Tibial artery (tissue), 4 donors: ENCODE measurements at regions not wholly inside any gene's neighbourhood (a gene's known extent, or its start where the extent isn't known, plus 50 kb on each side); places are given as distances from the start of the nearest gene placed in this dataset.

ENCODE experiments used
- DNase-seq, 2 donors: peaks; one replicate each; pipeline ENCODE4 v3.0.0-alpha.2; 2019
- H3K27ac ChIP-seq, 2 donors: fragments of 200-600 bp; sonication (generic) in 1 of 2; 1 replicate in 1 of 2; 2 replicates in 1 of 2; pipeline ENCODE4 v1.5.1; 2018 to 2019; ENCODE audit warnings: mild to moderate bottlenecking in 1 of 2
- H3K27me3 ChIP-seq, 2 donors: fragments of 200-600 bp; sonication (generic) in 1 of 2; one replicate each; pipeline versions ENCODE4 v1.5.1 to v1.6.0; 2016 to 2019
- H3K36me3 ChIP-seq, 3 donors: fragments of 200-600 bp; sonication (generic) in 2 of 3; one replicate each; pipeline ENCODE4 v1.5.1; 2016 to 2019; ENCODE audit warnings: mild to moderate bottlenecking in 2 of 3
- H3K4me1 ChIP-seq, 4 donors: fragments of 200-600 bp; sonication (generic) in 2 of 4; 1 replicate in 3 of 4; 2 replicates in 1 of 4; pipeline ENCODE4 v1.5.1; 2016 to 2019
- H3K4me3 ChIP-seq, 2 donors: fragments of 200-600 bp; sonication (generic) in 1 of 2; 1 replicate in 1 of 2; 2 replicates in 1 of 2; pipeline ENCODE4 v1.5.1; 2018 to 2019; ENCODE audit warnings: mild to moderate bottlenecking in 2 of 2
- H3K9me3 ChIP-seq, 3 donors: fragments of 200-600 bp; sonication (generic) in 1 of 3; one replicate each; pipeline ENCODE4 v1.5.1; 2016 to 2019
- CTCF ChIP-seq, 2 experiments: fragments of 200-600 bp in 1 of 2; fragments of 450-650 bp in 1 of 2; IDR thresholded peaks; one replicate each; pipeline ENCODE4 v1.5.1; 2017 to 2019; ENCODE audit warnings: antibody characterized with exemption in 2 of 2, mild to moderate bottlenecking in 1 of 2, moderate library complexity in 1 of 2
- intact Hi-C: fragments of 100-400 bp; cut with DNase I; formaldehyde crosslinking; loops from one replicate; pipeline ENCODE4 v1.15.0; 2023; ENCODE audit warnings: low total_unique reads

DNA sequence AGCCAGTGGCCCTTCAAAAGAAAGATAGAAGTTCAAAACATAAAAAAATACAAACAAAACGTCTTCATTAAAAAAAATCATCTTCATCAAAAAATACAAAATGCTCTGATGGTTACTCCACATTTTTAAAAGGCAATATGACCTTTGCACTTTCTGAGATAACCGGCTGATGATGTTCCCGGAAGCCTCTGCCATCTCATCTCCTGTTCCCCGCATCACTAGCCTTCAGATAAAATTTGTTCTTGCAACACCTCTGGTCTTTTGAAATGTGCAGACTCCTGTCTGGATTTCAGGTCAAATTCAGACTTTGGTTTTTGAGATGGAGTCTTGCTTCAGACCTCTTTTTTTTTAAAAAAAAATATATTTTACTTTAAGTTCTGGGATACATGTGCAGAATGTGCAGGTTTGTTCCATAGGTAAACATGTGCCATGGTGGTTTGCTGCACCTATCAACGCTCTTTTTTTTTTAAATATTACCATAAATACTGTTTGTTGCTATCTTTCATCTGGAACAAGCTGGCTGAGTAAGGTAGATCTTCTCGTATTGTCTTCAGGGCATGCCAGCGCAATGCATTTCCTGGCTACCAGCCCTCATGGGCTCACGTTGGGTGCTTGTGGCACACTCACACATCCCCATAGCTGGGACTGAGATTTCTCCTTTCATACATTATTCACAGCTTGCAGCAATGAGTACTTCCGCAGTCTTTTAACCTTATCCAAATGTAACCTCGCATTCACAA lies 418.9 kb upstream of the ARGLU1 start:
- no peak for TF ChIP-seq CTCF (IDR thresholded peaks at IDR 0.05)
- H3K9me3 ChIP-seq = no peaks in the 10 kb centered on the region
- no peak for DNase-seq
- H3K27ac ChIP-seq = no peak overlapping the region
- no peak overlapping the region for H3K4me3 ChIP-seq
- intact Hi-C loops = no loop called here
- H3K36me3 ChIP-seq = no peaks in the 10 kb centered on the region
- no peaks in the 10 kb centered on the region for H3K27me3 ChIP-seq
- H3K4me1 ChIP-seq = no peaks in the 10 kb centered on the region

- H3K4me1 ChIP-seq = peaks cover 0 to 4% (median 0%) of the 10 kb centered on the region in 4 donors
- intact Hi-C loops = no loop called here
- no peak overlapping the region for H3K27ac ChIP-seq
- no peaks in the 10 kb centered on the region for H3K36me3 ChIP-seq
- no peak for TF ChIP-seq CTCF (IDR thresholded peaks at IDR 0.05)
- H3K4me3 ChIP-seq = no peak overlapping the region
- DNase-seq = no peak
- H3K27me3 ChIP-seq = no peaks in the 10 kb centered on the region
- no peaks in the 10 kb centered on the region for H3K9me3 ChIP-seq
Observed at GRCh38 chr13:106986033-106986484, 418.1 kb upstream of the ARGLU1 start.

GRCh38 chr13:106985481-106985880 lies 417.5 kb upstream of the ARGLU1 start:
- TF ChIP-seq CTCF (IDR thresholded peaks at IDR 0.05) = no peak
- Histone ChIP-seq H3K9me3 (no peaks in the 10 kb centered on the region), H3K4me3 (no peak overlapping the region), H3K27ac (no peak overlapping the region), H3K27me3 (no peaks in the 10 kb centered on the region), H3K36me3 (no peaks in the 10 kb centered on the region), H3K4me1 (peaks cover 0 to 10% (median 0%) of the 10 kb centered on the region in 4 donors)
- DNase-seq = no peak
- intact Hi-C loops = no loop called here

DNA sequence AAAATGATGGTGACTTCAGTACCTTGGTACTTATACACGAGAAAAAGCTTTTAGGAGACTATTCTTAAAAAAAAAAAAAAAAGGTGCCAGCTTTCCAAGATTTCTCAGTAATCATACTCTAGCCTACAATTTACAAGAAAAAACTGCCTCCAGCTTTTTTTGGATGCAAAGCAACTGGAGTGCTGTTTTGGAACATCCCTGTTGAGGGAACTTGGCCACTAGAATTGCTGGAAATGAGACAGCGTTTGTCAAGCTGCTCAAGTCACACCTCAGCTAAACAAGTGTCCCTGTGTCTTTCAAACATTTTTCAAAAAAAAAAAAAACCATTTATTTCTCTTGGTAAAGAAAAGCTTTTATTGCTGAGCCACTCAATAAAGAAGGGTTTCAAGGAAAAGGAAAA lies 413.1 kb upstream of the ARGLU1 start:
- no peak for TF ChIP-seq CTCF (IDR thresholded peaks at IDR 0.05)
- no peaks in the 10 kb centered on the region for H3K27me3 ChIP-seq
- no peaks in the 10 kb centered on the region for H3K36me3 ChIP-seq
- H3K4me3 ChIP-seq = no peak overlapping the region
- no peaks in the 10 kb centered on the region for H3K9me3 ChIP-seq
- no peak for DNase-seq
- intact Hi-C loops = no loop called here
- H3K27ac ChIP-seq = no peak overlapping the region
- H3K4me1 ChIP-seq = peaks cover 0 to 12% (median 0%) of the 10 kb centered on the region in 4 donors

- H3K4me1 ChIP-seq = no peaks in the 10 kb centered on the region
- no peak for TF ChIP-seq CTCF (IDR thresholded peaks at IDR 0.05)
- no peak overlapping the region for H3K4me3 ChIP-seq
- no peaks in the 10 kb centered on the region for H3K36me3 ChIP-seq
- no peak overlapping the region for H3K27ac ChIP-seq
- intact Hi-C loops = no loop called here
- H3K9me3 ChIP-seq = no peaks in the 10 kb centered on the region
- DNase-seq = no peak
- H3K27me3 ChIP-seq = no peaks in the 10 kb centered on the region
Observed at GRCh38 chr13:106967391-106967790, 399.5 kb upstream of the ARGLU1 start.
